H9 (cell line): ENCODE measurements at regions not wholly inside any gene's neighbourhood (a gene's known extent, or its start where the extent isn't known, plus 50 kb on each side); places are given as distances from the start of the nearest gene placed in this dataset.

Experiments used
- DNase-seq: peaks from one replicate; pipeline ENCODE4 v3.0.0-alpha.2; 2017
- H2AFZ ChIP-seq: one replicate; pipeline ENCODE4 v1.6.1; 2013; ENCODE audit warnings: mild to moderate bottlenecking, low read length, control low read depth, moderate library complexity
- H2AK5ac ChIP-seq: 2 replicates; pipeline ENCODE4 v1.6.1; 2013; ENCODE audit warnings: low read length, control low read depth, mixed read lengths; ENCODE audit not compliant: insufficient read length
- H2BK120ac ChIP-seq: one replicate; pipeline ENCODE4 v1.6.1; 2013; ENCODE audit warnings: low read depth, mild to moderate bottlenecking, low read length, control low read depth, inconsistent platforms; ENCODE audit not compliant: poor library complexity, severe bottlenecking
- H2BK12ac ChIP-seq: 2 replicates; pipeline ENCODE4 v1.6.1; 2013; ENCODE audit warnings: low read length, control low read depth, mixed read lengths, low read depth; ENCODE audit not compliant: insufficient read length
- H2BK15ac ChIP-seq: 2 replicates; pipeline ENCODE4 v1.6.1; 2013; ENCODE audit warnings: low read depth, low read length, control low read depth
- H2BK20ac ChIP-seq: one replicate; pipeline ENCODE4 v1.6.1; 2013; ENCODE audit warnings: low read depth, mild to moderate bottlenecking, low read length, control low read depth, inconsistent platforms; ENCODE audit not compliant: poor library complexity, severe bottlenecking
- H2BK5ac ChIP-seq: 2 replicates; pipeline ENCODE4 v1.6.1; 2013; ENCODE audit warnings: low read length, control low read depth, mixed read lengths; ENCODE audit not compliant: insufficient read length
- H3K14ac ChIP-seq: 2 replicates; pipeline ENCODE4 v1.6.1; 2013; ENCODE audit warnings: low read length, control low read depth; ENCODE audit not compliant: insufficient read depth
- H3K18ac ChIP-seq: 2 replicates; pipeline ENCODE4 v1.6.1; 2013; ENCODE audit warnings: low read depth, mild to moderate bottlenecking, mixed read lengths, low read length, control low read depth; ENCODE audit not compliant: insufficient read length
- H3K23ac ChIP-seq: 2 replicates; pipeline ENCODE4 v1.6.1; 2013; ENCODE audit warnings: low read length, control low read depth, mixed read lengths, low read depth; ENCODE audit not compliant: insufficient read length
- H3K23me2 ChIP-seq: 2 replicates; pipeline ENCODE4 v1.6.1; 2013; ENCODE audit warnings: low read depth, mild to moderate bottlenecking, mixed read lengths, low read length, control low read depth; ENCODE audit not compliant: insufficient read length, poor library complexity, severe bottlenecking
- H3K27ac ChIP-seq: 2 replicates; pipeline ENCODE4 v1.5.1; 2013; ENCODE audit warnings: low read length, control low read depth, mixed read lengths, low read depth; ENCODE audit not compliant: insufficient read length
- H3K27me3 ChIP-seq: 2 replicates; pipeline ENCODE4 v1.6.1; 2013; ENCODE audit warnings: low read length, control low read depth, inconsistent platforms; ENCODE audit not compliant: insufficient read depth
- H3K4ac ChIP-seq: 2 replicates; pipeline ENCODE4 v1.6.1; 2013; ENCODE audit warnings: low read depth, mild to moderate bottlenecking, control low read depth, inconsistent platforms, low read length, moderate library complexity
- H3K4me1 ChIP-seq: 2 replicates; pipeline ENCODE4 v1.6.1; 2013; ENCODE audit warnings: low read length, control low read depth, inconsistent platforms; ENCODE audit not compliant: insufficient read depth
- H3K4me2 ChIP-seq: 2 replicates; pipeline ENCODE4 v1.6.1; 2013; ENCODE audit warnings: low read length, control low read depth, mixed read lengths; ENCODE audit not compliant: insufficient read length, insufficient read depth
- H3K56ac ChIP-seq: 2 replicates; pipeline ENCODE4 v1.6.1; 2013; ENCODE audit warnings: low read depth, mild to moderate bottlenecking, mixed read lengths, low read length, control low read depth; ENCODE audit not compliant: insufficient read length
- H3K79me1 ChIP-seq: 2 replicates; pipeline ENCODE4 v1.6.1; 2013; ENCODE audit warnings: low read depth, mild to moderate bottlenecking, moderate library complexity, low read length, control low read depth, inconsistent platforms; ENCODE audit not compliant: insufficient read depth, poor library complexity, severe bottlenecking
- H3K79me2 ChIP-seq: 2 replicates; pipeline ENCODE4 v1.6.1; 2013; ENCODE audit warnings: low read length, control low read depth, inconsistent platforms; ENCODE audit not compliant: insufficient read depth
- H3K9ac ChIP-seq: 2 replicates; pipeline ENCODE4 v1.6.1; 2013; ENCODE audit warnings: low read length, control low read depth, mixed read lengths; ENCODE audit not compliant: insufficient read length; ENCODE audit errors: extremely low read depth
- H3K9me3 ChIP-seq: one replicate; pipeline ENCODE4 v1.6.1; 2013; ENCODE audit warnings: low read depth, low read length, inconsistent platforms; ENCODE audit not compliant: control insufficient read depth
- H3T11ph ChIP-seq: one replicate; pipeline ENCODE4 v1.6.1; 2013; ENCODE audit warnings: mild to moderate bottlenecking, low read length, control low read depth, inconsistent platforms
- H4K20me1 ChIP-seq: one replicate; pipeline ENCODE4 v1.6.1; 2013; ENCODE audit not compliant: control insufficient read depth, insufficient read length, insufficient read depth
- H4K5ac ChIP-seq: 2 replicates; pipeline ENCODE4 v1.6.1; 2013; ENCODE audit warnings: low read depth, mild to moderate bottlenecking, mixed read lengths, low read length, control low read depth; ENCODE audit not compliant: insufficient read length
- H4K8ac ChIP-seq: replicated peaks from 2 replicates; pipeline ENCODE4 v1.6.1; 2013; ENCODE audit warnings: low read length, control low read depth, mixed read lengths, low read depth; ENCODE audit not compliant: insufficient read length
- H4K91ac ChIP-seq: 2 replicates; pipeline ENCODE4 v1.6.1; 2013; ENCODE audit warnings: low read depth, mild to moderate bottlenecking, moderate library complexity, mixed read lengths, low read length, control low read depth; ENCODE audit not compliant: insufficient read length
- H3K27ac Mint-ChIP-seq, 3 experiments: 2 replicates in 2 of 3; 3 replicates in 1 of 3; pipeline ENCODE4 v1.8.0; 2020 to 2021; ENCODE audit warnings: mixed read lengths in 3 of 3, mild to moderate bottlenecking in 1 of 3, moderate library complexity in 1 of 3
- H3K27me3 Mint-ChIP-seq: 2 replicates; pipeline ENCODE4 v1.8.0; 2021; ENCODE audit warnings: low read depth, mild to moderate bottlenecking, moderate library complexity, mixed read lengths
- H3K36me3 Mint-ChIP-seq, 3 experiments: 2 replicates in 2 of 3; 3 replicates in 1 of 3; pipeline ENCODE4 v1.8.0; 2020 to 2021; ENCODE audit warnings: low read depth in 3 of 3, mixed read lengths in 3 of 3; ENCODE audit not compliant: insufficient read depth in 1 of 3
- H3K4me1 Mint-ChIP-seq, 2 experiments: 2 replicates each; pipeline ENCODE4 v1.8.0; 2020; ENCODE audit warnings: mixed read lengths in 2 of 2
- H3K4me3 Mint-ChIP-seq, 2 experiments: 2 replicates in 1 of 2; 3 replicates in 1 of 2; pipeline ENCODE4 v1.8.0; 2020 to 2021; ENCODE audit warnings: mild to moderate bottlenecking in 2 of 2, mixed read lengths in 2 of 2, moderate library complexity in 1 of 2
- H3K9me3 Mint-ChIP-seq, 2 experiments: 2 replicates in 1 of 2; 3 replicates in 1 of 2; pipeline ENCODE4 v1.8.0; 2020; ENCODE audit warnings: mild to moderate bottlenecking in 2 of 2, mixed read lengths in 2 of 2, moderate library complexity in 1 of 2
- WGBS: extraction: QIAGEN DNeasy Blood & Tissue Kit; methylation state at CpG from one replicate; pipeline ENCODE4 v1.1.7; 2013; ENCODE audit warnings: missing lambda C conversion rate, low lambda C conversion rate, mixed read lengths; ENCODE audit not compliant: insufficient read length; ENCODE audit errors: extremely low coverage; 5-methylcytosine and 5-hydroxymethylcytosine counted together
- TF ChIP-seq, protein P1 (sequence below): fragments of 200-600 bp; sonication (generic); conservative IDR thresholded peaks from 3 replicates; pipeline ENCODE4 v1.8.0; 2021; ENCODE audit warnings: antibody characterized with exemption, mild to moderate bottlenecking

DNA sequence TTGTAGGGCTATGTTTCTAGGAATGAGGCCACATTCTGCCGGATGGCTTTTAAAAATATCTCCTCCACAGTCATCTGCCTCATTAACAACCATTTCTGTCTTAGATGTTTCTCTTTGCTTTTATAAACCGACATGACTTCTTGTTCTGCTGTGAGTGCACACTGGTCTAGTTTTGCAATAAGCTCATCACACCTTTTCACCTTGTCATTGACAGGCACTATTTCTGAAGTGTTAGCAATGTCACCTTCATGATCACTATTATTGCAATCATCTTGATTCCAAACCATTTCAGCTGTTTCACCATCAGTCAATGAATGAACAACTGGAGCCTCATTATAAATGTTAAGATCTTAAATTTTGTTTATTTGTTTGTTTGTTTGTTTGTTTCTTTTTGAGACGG is 523.7 kb upstream of the DSEL start:
- WGBS: no CpG with 5 or more reads among the region's 3 CpGs
- Mint-ChIP-seq H3K36me3 (no peaks in the 10 kb centered on the region), H3K4me3 (no peak overlapping the region)

More for the DNA sequence above, 523.7 kb upstream of the DSEL start:
- Histone ChIP-seq H3K4ac (no peak overlapping the region), H2BK5ac (no peak overlapping the region), H3K27me3 (no peaks in the 10 kb centered on the region), H3K23ac (no peak overlapping the region), H3K4me1 (no peaks in the 10 kb centered on the region), H3K9me3 (no peaks in the 10 kb centered on the region), H3K27ac (no peak overlapping the region), H3K79me1 (no peaks in the 10 kb centered on the region), H3K79me2 (no peaks in the 10 kb centered on the region), H4K8ac (no peak overlapping the region), H2BK12ac (no peak overlapping the region), H4K91ac (no peak overlapping the region), H2BK20ac (no peak overlapping the region), H3K9ac (no peak overlapping the region), H3K23me2 (no peaks in the 10 kb centered on the region), H3K14ac (no peak overlapping the region), H3K4me2 (no peak overlapping the region), H3T11ph (no peak overlapping the region), H3K18ac (no peak overlapping the region), H2AFZ (no peak overlapping the region), H2AK5ac (no peak overlapping the region), H2BK120ac (no peak overlapping the region), H2BK15ac (no peak overlapping the region), H4K20me1 (no peaks in the 10 kb centered on the region), H4K5ac (no peak overlapping the region), H3K56ac (no peak overlapping the region)
- no peaks in the 10 kb centered on the region for H3K4me1 Mint-ChIP-seq
- TF ChIP-seq, protein P1, sequence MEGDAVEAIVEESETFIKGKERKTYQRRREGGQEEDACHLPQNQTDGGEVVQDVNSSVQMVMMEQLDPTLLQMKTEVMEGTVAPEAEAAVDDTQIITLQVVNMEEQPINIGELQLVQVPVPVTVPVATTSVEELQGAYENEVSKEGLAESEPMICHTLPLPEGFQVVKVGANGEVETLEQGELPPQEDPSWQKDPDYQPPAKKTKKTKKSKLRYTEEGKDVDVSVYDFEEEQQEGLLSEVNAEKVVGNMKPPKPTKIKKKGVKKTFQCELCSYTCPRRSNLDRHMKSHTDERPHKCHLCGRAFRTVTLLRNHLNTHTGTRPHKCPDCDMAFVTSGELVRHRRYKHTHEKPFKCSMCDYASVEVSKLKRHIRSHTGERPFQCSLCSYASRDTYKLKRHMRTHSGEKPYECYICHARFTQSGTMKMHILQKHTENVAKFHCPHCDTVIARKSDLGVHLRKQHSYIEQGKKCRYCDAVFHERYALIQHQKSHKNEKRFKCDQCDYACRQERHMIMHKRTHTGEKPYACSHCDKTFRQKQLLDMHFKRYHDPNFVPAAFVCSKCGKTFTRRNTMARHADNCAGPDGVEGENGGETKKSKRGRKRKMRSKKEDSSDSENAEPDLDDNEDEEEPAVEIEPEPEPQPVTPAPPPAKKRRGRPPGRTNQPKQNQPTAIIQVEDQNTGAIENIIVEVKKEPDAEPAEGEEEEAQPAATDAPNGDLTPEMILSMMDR: no peak
- no peak overlapping the region for H3K27ac Mint-ChIP-seq
- DNase-seq: no peak
- H3K9me3 Mint-ChIP-seq: no peaks in the 10 kb centered on the region
- no peaks in the 10 kb centered on the region; the same call in 1 of the 2 replicates for H3K27me3 Mint-ChIP-seq
